CD4-positive, alpha-beta memory T cell (primary cell): ENCODE measurements at regions not wholly inside any gene's neighbourhood (a gene's known extent, or its start where the extent isn't known, plus 50 kb on each side); places are given as distances from the start of the nearest gene placed in this dataset.

Experiments used
- CTCF ChIA-PET: fragments of 350-600 bp; sonication (Branson Sonifier 250); formaldehyde crosslinking; loops from one replicate; lab custom pipeline; 2021; ENCODE audit warnings: inconsistent platforms; ENCODE audit not compliant: partially characterized antibody; lab: Charles Lee
- POLR2A ChIA-PET: fragments of 350-600 bp; sonication (Branson Sonifier 250); formaldehyde crosslinking; loops from one replicate; lab custom pipeline; 2021; ENCODE audit not compliant: partially characterized antibody; lab: Charles Lee
- DNase-seq, 5 donors: peaks; one replicate each; pipeline versions ENCODE4 v3.0.0 to v3.0.0-alpha.2; 2020 to 2022; ENCODE audit warnings: mixed read lengths in 1 of 5
- H3K27ac ChIP-seq: one replicate; pipeline ENCODE4 v1.7.0; 2013; ENCODE audit warnings: low read depth, low read length
- H3K27me3 ChIP-seq: 2 replicates; pipeline ENCODE4 v1.7.0; 2013; ENCODE audit warnings: mild to moderate bottlenecking, low read length, moderate library complexity; ENCODE audit not compliant: insufficient read depth
- H3K36me3 ChIP-seq: 2 replicates; pipeline ENCODE4 v1.7.0; 2013; ENCODE audit warnings: mild to moderate bottlenecking, low read length, moderate library complexity; ENCODE audit not compliant: insufficient read depth
- H3K4me1 ChIP-seq: 2 replicates; pipeline ENCODE4 v1.7.0; 2013; ENCODE audit warnings: mild to moderate bottlenecking, low read length, moderate library complexity; ENCODE audit not compliant: insufficient read depth
- H3K4me3 ChIP-seq, 2 donors: one replicate each; pipeline ENCODE4 v1.7.0; 2013; ENCODE audit warnings: low read length in 2 of 2, mild to moderate bottlenecking in 1 of 2
- H3K9me3 ChIP-seq, 2 donors: one replicate each; pipeline ENCODE4 v1.7.0; 2013; ENCODE audit warnings: low read length in 2 of 2, control low read depth in 1 of 2; ENCODE audit not compliant: control insufficient read depth in 1 of 2
- H3K27ac Mint-ChIP-seq, 7 donors: one replicate each; pipeline ENCODE4 v1.8.0; 2020 to 2021; ENCODE audit warnings: mixed read lengths in 7 of 7, mild to moderate bottlenecking in 6 of 7, inconsistent platforms in 3 of 7, moderate library complexity in 3 of 7
- H3K27me3 Mint-ChIP-seq, 2 donors: one replicate each; pipeline ENCODE4 v1.8.0; 2020 to 2021; ENCODE audit warnings: mixed read lengths in 2 of 2
- H3K36me3 Mint-ChIP-seq, 2 donors: one replicate each; pipeline ENCODE4 v1.8.0; 2020 to 2021; ENCODE audit warnings: mixed read lengths in 2 of 2, inconsistent platforms in 1 of 2, mild to moderate bottlenecking in 1 of 2
- H3K4me1 Mint-ChIP-seq, 4 donors: one replicate each; pipeline ENCODE4 v1.8.0; 2020 to 2021; ENCODE audit warnings: mixed read lengths in 4 of 4, mild to moderate bottlenecking in 1 of 4
- H3K4me3 Mint-ChIP-seq, 8 donors: one replicate each; pipeline ENCODE4 v1.8.0; 2020 to 2021; ENCODE audit warnings: mixed read lengths in 8 of 8, mild to moderate bottlenecking in 7 of 8, moderate library complexity in 6 of 8, inconsistent platforms in 3 of 8
- H3K9me3 Mint-ChIP-seq, 8 donors: one replicate each; pipeline ENCODE4 v1.8.0; 2020 to 2021; ENCODE audit warnings: mixed read lengths in 8 of 8, mild to moderate bottlenecking in 5 of 8, inconsistent platforms in 3 of 8, moderate library complexity in 1 of 8
- intact Hi-C: fragments of 100-400 bp; cut with micrococcal nuclease; formaldehyde crosslinking; loops from one replicate; pipeline ENCODE4 v1.15.1; 2023

GRCh38 chr11:92658733-92659132 lies 310.7 kb upstream of the MTNR1B start:
- Mint-ChIP-seq H3K9me3 (peaks cover 0 to 7% (median 0%) of the 10 kb centered on the region in 8 donors), H3K27ac (no peak overlapping the region), H3K36me3 (no peaks in the 10 kb centered on the region), H3K4me3 (no peak overlapping the region), H3K27me3 (no peaks in the 10 kb centered on the region), H3K4me1 (no peaks in the 10 kb centered on the region)
- Histone ChIP-seq H3K36me3 (no peaks in the 10 kb centered on the region), H3K9me3 (no peaks in the 10 kb centered on the region), H3K4me1 (no peaks in the 10 kb centered on the region), H3K27ac (no peak overlapping the region), H3K4me3 (no peak overlapping the region), H3K27me3 (no peaks in the 10 kb centered on the region)
- no peak for DNase-seq
- intact Hi-C loops: no loop called here
- ChIA-PET CTCF (no interaction called here), POLR2A (no interaction called here)

DNA sequence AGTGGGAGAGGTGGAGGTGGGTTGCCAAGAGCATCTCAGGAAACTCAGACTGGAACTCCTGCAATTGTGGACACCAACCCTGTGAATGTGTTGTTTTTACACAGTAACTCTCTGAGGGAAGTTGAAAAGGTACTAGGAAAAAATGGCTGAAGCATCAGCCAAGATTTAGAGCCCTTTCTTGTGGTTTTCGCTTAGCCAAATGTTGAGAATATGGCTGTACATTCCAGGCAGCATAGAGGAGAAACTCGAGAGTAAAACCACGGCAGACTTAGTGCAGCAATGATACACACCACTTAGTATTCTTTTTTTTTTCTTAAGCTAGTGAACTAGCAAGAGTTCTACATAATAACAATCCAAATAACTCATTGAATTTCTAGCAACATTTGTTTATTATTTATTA lies 309.7 kb upstream of the MTNR1B start:
- Histone ChIP-seq H3K9me3 (no peaks in the 10 kb centered on the region), H3K4me1 (no peaks in the 10 kb centered on the region), H3K27me3 (no peaks in the 10 kb centered on the region), H3K36me3 (no peaks in the 10 kb centered on the region), H3K4me3 (no peak overlapping the region), H3K27ac (no peak overlapping the region)
- H3K4me1 Mint-ChIP-seq: no peaks in the 10 kb centered on the region
- no peaks in the 10 kb centered on the region for H3K27me3 Mint-ChIP-seq
- DNase-seq: no peak
- no peak overlapping the region for H3K27ac Mint-ChIP-seq
- peaks cover 0 to 11% (median 0%) of the 10 kb centered on the region in 8 donors for H3K9me3 Mint-ChIP-seq
- no peaks in the 10 kb centered on the region for H3K36me3 Mint-ChIP-seq
- intact Hi-C loops: no loop called here
- no peak overlapping the region for H3K4me3 Mint-ChIP-seq
- ChIA-PET CTCF (no interaction called here), POLR2A (no interaction called here)

DNA sequence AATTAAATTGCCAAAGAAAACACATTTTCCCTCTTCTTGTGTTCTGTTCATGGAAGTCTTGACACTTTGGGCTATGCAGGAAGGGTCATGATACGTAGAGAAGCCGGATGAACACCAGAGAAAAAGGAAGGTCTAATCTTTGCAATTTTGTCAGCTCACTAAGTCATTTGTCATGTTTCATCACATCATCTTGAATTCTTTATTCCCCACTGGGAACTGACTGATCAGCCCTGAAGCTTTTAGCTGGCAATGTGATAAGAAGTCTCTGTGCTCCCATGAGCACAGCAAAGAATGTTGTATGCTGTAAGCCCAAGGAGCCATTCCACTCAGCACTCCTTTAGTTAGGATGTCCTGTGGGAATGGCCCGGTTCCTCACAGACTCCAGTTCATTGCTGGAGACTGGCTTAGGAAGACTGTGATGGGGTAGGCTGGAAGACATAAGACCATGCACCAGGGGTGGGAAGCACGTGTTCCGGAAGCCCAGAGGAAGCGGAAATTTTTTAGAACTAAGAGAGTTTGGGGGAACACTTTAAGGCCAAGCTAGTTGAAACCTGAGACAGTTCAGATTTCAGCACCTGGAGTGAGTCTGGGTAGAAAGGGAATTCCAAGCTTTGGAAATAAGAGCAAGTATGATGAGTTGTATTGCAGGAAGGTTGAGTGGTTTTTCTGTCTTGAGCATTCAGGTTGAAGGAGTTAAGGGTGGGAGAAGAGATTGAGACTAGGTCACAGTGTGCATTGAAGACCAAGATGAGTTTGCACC lies 306.7 kb upstream of the MTNR1B start:
- no peaks in the 10 kb centered on the region for H3K4me1 ChIP-seq
- H3K4me3 Mint-ChIP-seq: no peak overlapping the region
- no peaks in the 10 kb centered on the region for H3K4me1 Mint-ChIP-seq
- intact Hi-C loops: no loop called here
- CTCF ChIA-PET: no interaction called here
- H3K36me3 Mint-ChIP-seq: no peaks in the 10 kb centered on the region
- POLR2A ChIA-PET: no interaction called here
- no peaks in the 10 kb centered on the region for H3K9me3 ChIP-seq
- H3K27ac ChIP-seq: no peak overlapping the region
- no peaks in the 10 kb centered on the region for H3K36me3 ChIP-seq
- H3K27ac Mint-ChIP-seq: peak overlapping the region in 1 of 7 donors; percentile 12
- H3K9me3 Mint-ChIP-seq: peaks cover 0 to 11% (median under 1%) of the 10 kb centered on the region in 8 donors
- no peaks in the 10 kb centered on the region for H3K27me3 Mint-ChIP-seq
- no peak overlapping the region for H3K4me3 ChIP-seq
- no peaks in the 10 kb centered on the region for H3K27me3 ChIP-seq
- DNase-seq: no peak

DNA sequence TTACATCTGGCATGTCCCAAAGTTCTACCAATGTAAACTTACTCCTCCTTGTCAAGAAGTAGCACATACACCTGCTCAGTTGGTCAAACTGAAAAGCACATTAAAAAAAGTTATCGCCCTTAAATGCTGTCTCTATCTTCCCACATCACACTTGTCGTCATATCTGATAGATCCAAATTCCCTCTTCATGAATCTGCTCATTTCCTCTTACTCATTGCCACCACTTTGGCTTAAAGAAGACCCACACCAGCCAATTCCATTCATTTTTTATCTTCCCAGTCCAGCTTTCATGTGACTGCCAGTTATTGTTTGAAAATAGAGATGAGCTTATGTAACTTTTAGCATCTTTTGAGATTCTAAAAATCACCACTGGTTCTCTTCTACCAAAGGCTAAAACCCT lies 305.9 kb upstream of the MTNR1B start:
- no peaks in the 10 kb centered on the region for H3K27me3 Mint-ChIP-seq
- POLR2A ChIA-PET: no interaction called here

GRCh38 chr11:92667486-92668152 lies 301.8 kb upstream of the MTNR1B start:
- Histone ChIP-seq H3K4me3 (no peak overlapping the region), H3K27me3 (no peaks in the 10 kb centered on the region), H3K9me3 (no peaks in the 10 kb centered on the region), H3K4me1 (no peaks in the 10 kb centered on the region), H3K36me3 (no peaks in the 10 kb centered on the region), H3K27ac (no peak overlapping the region)
- H3K27me3 Mint-ChIP-seq: no peaks in the 10 kb centered on the region
- H3K36me3 Mint-ChIP-seq: no peaks in the 10 kb centered on the region
- intact Hi-C loops: no loop called here
- no peak overlapping the region for H3K27ac Mint-ChIP-seq
- no peaks in the 10 kb centered on the region for H3K4me1 Mint-ChIP-seq
- CTCF ChIA-PET: no interaction called here
- peaks cover 0 to 11% (median 2%) of the 10 kb centered on the region in 8 donors for H3K9me3 Mint-ChIP-seq
- DNase-seq: no peak
- POLR2A ChIA-PET: no interaction called here
- no peak overlapping the region for H3K4me3 Mint-ChIP-seq

More for the DNA sequence above, 305.9 kb upstream of the MTNR1B start:
- no peak overlapping the region for H3K27ac Mint-ChIP-seq
- no peak for DNase-seq
- Histone ChIP-seq H3K36me3 (no peaks in the 10 kb centered on the region), H3K27me3 (no peaks in the 10 kb centered on the region), H3K9me3 (no peaks in the 10 kb centered on the region), H3K4me3 (no peak overlapping the region), H3K27ac (no peak overlapping the region), H3K4me1 (no peaks in the 10 kb centered on the region)
- no peaks in the 10 kb centered on the region for H3K36me3 Mint-ChIP-seq
- CTCF ChIA-PET: no interaction called here
- no peak overlapping the region for H3K4me3 Mint-ChIP-seq
- H3K9me3 Mint-ChIP-seq: peaks cover 0 to 11% (median under 1%) of the 10 kb centered on the region in 8 donors
- H3K4me1 Mint-ChIP-seq: no peaks in the 10 kb centered on the region
- intact Hi-C loops: no loop called here

GRCh38 chr11:92670308-92670890 lies 299.1 kb upstream of the MTNR1B start:
- no peaks in the 10 kb centered on the region for H3K27me3 Mint-ChIP-seq
- Histone ChIP-seq H3K36me3 (no peaks in the 10 kb centered on the region), H3K27me3 (no peaks in the 10 kb centered on the region), H3K27ac (no peak overlapping the region), H3K4me1 (no peaks in the 10 kb centered on the region), H3K4me3 (no peak overlapping the region), H3K9me3 (no peaks in the 10 kb centered on the region)
- H3K4me3 Mint-ChIP-seq: no peak overlapping the region
- peaks cover 0 to 7% (median 2%) of the 10 kb centered on the region in 8 donors for H3K9me3 Mint-ChIP-seq
- no peaks in the 10 kb centered on the region for H3K4me1 Mint-ChIP-seq
- intact Hi-C loops: no loop called here
- no peak for DNase-seq
- ChIA-PET POLR2A (no interaction called here), CTCF (no interaction called here)
- H3K36me3 Mint-ChIP-seq: no peaks in the 10 kb centered on the region
- H3K27ac Mint-ChIP-seq: no peak overlapping the region

GRCh38 chr11:92671081-92671480 lies 298.4 kb upstream of the MTNR1B start:
- Histone ChIP-seq H3K4me3 (no peak overlapping the region), H3K27me3 (no peaks in the 10 kb centered on the region), H3K27ac (no peak overlapping the region), H3K36me3 (no peaks in the 10 kb centered on the region), H3K4me1 (no peaks in the 10 kb centered on the region), H3K9me3 (no peaks in the 10 kb centered on the region)
- Mint-ChIP-seq H3K27me3 (no peaks in the 10 kb centered on the region), H3K36me3 (no peaks in the 10 kb centered on the region), H3K27ac (no peak overlapping the region), H3K4me1 (no peaks in the 10 kb centered on the region), H3K9me3 (peaks cover 0 to 6% (median 2%) of the 10 kb centered on the region in 8 donors), H3K4me3 (no peak overlapping the region)
- ChIA-PET POLR2A (no interaction called here), CTCF (no interaction called here)
- intact Hi-C loops: no loop called here
- DNase-seq: no peak
